IMR-90 (cell line): ENCODE measurements at regions not wholly inside any gene's neighbourhood (a gene's known extent, or its start where the extent isn't known, plus 50 kb on each side); places are given as distances from the start of the nearest gene placed in this dataset.

Source experiments
- ATAC-seq: fragments of 200-7000 bp; cut with Tn5 transposase; 2 replicates; pipeline ENCODE4 v1.9.1; 2020; ENCODE audit warnings: low read depth, mild to moderate bottlenecking, moderate library complexity
- BruUV-seq: library from RNA; stranded (reverse); fragments of 400-500 nt; replicated peaks from 2 replicates; lab custom pipeline; 2021; lab: Mats Ljungman, UMichigan
- CTCF ChIA-PET: fragments of 300-600 bp; formaldehyde crosslinking; extraction: SDS; loops from one replicate; lab custom pipeline; 2021; ENCODE audit warnings: antibody characterized with exemption; lab: Yijun Ruan, JAX
- POLR2A ChIA-PET: fragments of 300-600 bp; sonication (Branson Sonifier 250); formaldehyde crosslinking; loops from one replicate; lab custom pipeline; 2022; ENCODE audit warnings: antibody characterized with exemption; ENCODE audit not compliant: unreplicated experiment; lab: Charles Lee
- DNase-seq: peaks from one replicate; pipeline ENCODE4 v3.0.0; 2013
- H2AFZ ChIP-seq: replicated peaks from 2 replicates; pipeline ENCODE3; 2013; ENCODE audit warnings: low read length, mild to moderate bottlenecking; ENCODE audit not compliant: poor library complexity
- H2AK5ac ChIP-seq: 2 replicates; pipeline ENCODE4 v1.6.1; 2013; ENCODE audit warnings: low read depth, low read length, inconsistent platforms
- H2AK9ac ChIP-seq: replicated peaks from 2 replicates; pipeline ENCODE3; 2013; ENCODE audit warnings: mild to moderate bottlenecking, low read depth, low read length, moderate library complexity; ENCODE audit not compliant: poor library complexity
- H2BK120ac ChIP-seq: 2 replicates; pipeline ENCODE4 v1.6.1; 2013; ENCODE audit warnings: low read depth, low read length, inconsistent platforms
- H2BK15ac ChIP-seq: 3 replicates; pipeline ENCODE4 v1.6.1; 2013; ENCODE audit warnings: low read depth, low read length, inconsistent platforms
- H2BK20ac ChIP-seq: 2 replicates; pipeline ENCODE4 v1.6.1; 2013; ENCODE audit warnings: low read depth, mild to moderate bottlenecking, inconsistent platforms, low read length, moderate library complexity
- H2BK5ac ChIP-seq: 2 replicates; pipeline ENCODE4 v1.6.1; 2013; ENCODE audit warnings: mild to moderate bottlenecking, low read depth, low read length, inconsistent platforms; ENCODE audit not compliant: poor library complexity, severe bottlenecking
- H3K14ac ChIP-seq: replicated peaks from 2 replicates; pipeline ENCODE4 v1.6.1; 2013; ENCODE audit warnings: low read depth, low read length, inconsistent platforms
- H3K18ac ChIP-seq: 2 replicates; pipeline ENCODE4 v1.6.1; 2013; ENCODE audit warnings: low read depth, low read length, control low read depth
- H3K23ac ChIP-seq: 2 replicates; pipeline ENCODE4 v1.6.1; 2013; ENCODE audit warnings: low read depth, low read length, inconsistent platforms
- H3K27ac ChIP-seq: 2 replicates; pipeline ENCODE4 v1.5.1; 2013; ENCODE audit warnings: mild to moderate bottlenecking, control low read depth, low read length; ENCODE audit not compliant: insufficient read depth
- H3K27me3 ChIP-seq: 2 replicates; pipeline ENCODE4 v1.6.1; 2013; ENCODE audit warnings: low read length; ENCODE audit not compliant: control insufficient read depth, insufficient read depth
- H3K36me3 ChIP-seq: 2 replicates; pipeline ENCODE4 v1.6.1; 2013; ENCODE audit warnings: low read length, mixed read lengths; ENCODE audit not compliant: control insufficient read depth, insufficient read depth
- H3K4ac ChIP-seq: 2 replicates; pipeline ENCODE4 v1.6.1; 2013; ENCODE audit warnings: low read depth, low read length, inconsistent platforms
- H3K4me1 ChIP-seq: 2 replicates; pipeline ENCODE4 v1.6.1; 2013; ENCODE audit warnings: low read length, mixed read lengths; ENCODE audit not compliant: control insufficient read depth, insufficient read depth
- H3K4me2 ChIP-seq: 2 replicates; pipeline ENCODE4 v1.6.1; 2013; ENCODE audit warnings: low read depth, mild to moderate bottlenecking, control low read depth, low read length, moderate library complexity
- H3K4me3 ChIP-seq: 2 replicates; pipeline ENCODE4 v1.5.1; 2013; ENCODE audit warnings: low read depth, mild to moderate bottlenecking, control low read depth, low read length, moderate library complexity; ENCODE audit not compliant: insufficient read depth
- H3K56ac ChIP-seq: 2 replicates; pipeline ENCODE4 v1.6.1; 2013; ENCODE audit warnings: low read length, inconsistent platforms; ENCODE audit not compliant: insufficient read depth; ENCODE audit errors: extremely low read depth
- H3K79me1 ChIP-seq, 2 experiments: 2 replicates each; pipeline ENCODE4 v1.6.1; 2013; ENCODE audit warnings: low read length in 2 of 2, inconsistent platforms in 1 of 2, low read depth in 1 of 2
- H3K9ac ChIP-seq: 2 replicates; pipeline ENCODE4 v1.6.1; 2013; ENCODE audit warnings: low read depth, low read length, control low read depth
- H3K9me1 ChIP-seq: 2 replicates; pipeline ENCODE4 v1.6.1; 2013; ENCODE audit warnings: low read length, inconsistent platforms; ENCODE audit not compliant: insufficient read depth
- H3K9me3 ChIP-seq: 2 replicates; pipeline ENCODE4 v1.6.1; 2013; ENCODE audit warnings: low read length; ENCODE audit not compliant: control insufficient read depth, insufficient read depth
- H4K20me1 ChIP-seq: 2 replicates; pipeline ENCODE4 v1.6.1; 2013; ENCODE audit warnings: low read length, inconsistent platforms; ENCODE audit not compliant: insufficient read depth
- H4K5ac ChIP-seq: 2 replicates; pipeline ENCODE4 v1.6.1; 2013; ENCODE audit warnings: mild to moderate bottlenecking, low read depth, low read length, control low read depth
- H4K8ac ChIP-seq, 2 experiments: 2 replicates each; pipeline ENCODE4 v1.6.1; 2013; ENCODE audit warnings: low read depth in 2 of 2, low read length in 2 of 2, control low read depth in 1 of 2, inconsistent platforms in 1 of 2
- H4K91ac ChIP-seq: 2 replicates; pipeline ENCODE4 v1.6.1; 2013; ENCODE audit warnings: low read depth, low read length, inconsistent platforms; ENCODE audit not compliant: insufficient read depth
- CEBPB ChIP-seq: IDR thresholded peaks from 2 replicates; pipeline ENCODE4 v1.6.1; 2012; ENCODE audit warnings: low read depth, low read length, improper control_type of control experiment
- CHD1 ChIP-seq: IDR thresholded peaks from 2 replicates; pipeline ENCODE4 v1.6.1; 2012; ENCODE audit warnings: low read depth, low read length, improper control_type of control experiment
- CTCF ChIP-seq: conservative IDR thresholded peaks from 2 replicates; pipeline ENCODE4 v1.5.1; 2012; ENCODE audit warnings: mild to moderate bottlenecking, low read depth, low read length, improper control_type of control experiment
- ELK1 ChIP-seq: fragments of 150-350 bp; IDR thresholded peaks from 2 replicates; pipeline ENCODE4 v1.6.1; 2016; ENCODE audit warnings: low read depth, mild to moderate bottlenecking, low read length, moderate library complexity, borderline replicate concordance
- FOS ChIP-seq: fragments of 150-350 bp; IDR thresholded peaks from 2 replicates; pipeline ENCODE4 v1.6.1; 2016; ENCODE audit warnings: low read depth, low read length
- MAZ ChIP-seq: IDR thresholded peaks from 2 replicates; pipeline ENCODE4 v1.6.1; 2012; ENCODE audit warnings: low read depth, mild to moderate bottlenecking, low read length, improper control_type of control experiment, moderate library complexity, borderline replicate concordance
- RAD21 ChIP-seq: IDR thresholded peaks from 2 replicates; pipeline ENCODE4 v1.6.1; 2012; ENCODE audit warnings: low read length, improper control_type of control experiment
- RFX5 ChIP-seq: IDR thresholded peaks from 2 replicates; pipeline ENCODE4 v1.8.0; 2012; ENCODE audit warnings: low read depth, mild to moderate bottlenecking, low read length, moderate library complexity
- USF2 ChIP-seq: fragments of 150-350 bp; IDR thresholded peaks from 2 replicates; pipeline ENCODE4 v1.6.1; 2017; ENCODE audit warnings: mild to moderate bottlenecking, antibody characterized with exemption, low read length, low read depth
- WGBS, 2 experiments: methylation state at CpG; one replicate each; pipeline versions ENCODE4 v1.1.5 to v1.1.7; 2013; ENCODE audit warnings: missing lambda C conversion rate in 2 of 2; ENCODE audit not compliant: insufficient read length in 1 of 2; ENCODE audit errors: extremely low coverage in 2 of 2; 5-methylcytosine and 5-hydroxymethylcytosine counted together
- dilution Hi-C: fragments of 300-500 bp; cut with HindIII; formaldehyde crosslinking; loops from one replicate; pipeline ENCODE4 v1.14.3; 2018; ENCODE audit warnings: low sequenced_read_pairs; ENCODE audit not compliant: unreplicated experiment
- in situ Hi-C: fragments of 300-500 bp; cut with MboI; formaldehyde crosslinking; loops from 3 replicates; pipeline ENCODE4 v1.14.3; 2019; ENCODE audit warnings: low sequenced_read_pairs, inconsistent platforms, mixed read lengths
- intact Hi-C: fragments of 100-400 bp; cut with micrococcal nuclease; formaldehyde crosslinking; loops from 2 replicates; pipeline ENCODE4 v1.10.0; 2022

GRCh38 chr5:74540622-74541021 lies 99.9 kb downstream of the ENC1 start:
- POLR2A ChIA-PET = no interaction called here
- TF ChIP-seq RFX5 = no peak
- TF ChIP-seq RAD21 = no peak
- no peak for TF ChIP-seq USF2
- TF ChIP-seq ELK1 = no peak
- TF ChIP-seq CTCF = no peak
- no peak for TF ChIP-seq FOS
- no peak for TF ChIP-seq CHD1
- TF ChIP-seq CEBPB = no peak
- TF ChIP-seq MAZ = no peak
- in situ Hi-C loops (no loop called here), dilution Hi-C loops (no loop called here), intact Hi-C loops (no loop called here)
- H2AK9ac ChIP-seq = no peak overlapping the region
- H4K8ac ChIP-seq = no peak overlapping the region
- H3K23ac ChIP-seq = no peak overlapping the region
- H3K9me3 ChIP-seq = no peaks in the 10 kb centered on the region
- H3K4me3 ChIP-seq = no peak overlapping the region
- H2BK20ac ChIP-seq = peak overlapping the region; percentile 56; the same call in 1 of the 2 replicates
- BruUV-seq = no TSS peak
- H3K4me1 ChIP-seq = peaks cover 5% of the 10 kb centered on the region
- H3K4me2 ChIP-seq = no peak overlapping the region
- H2AK5ac ChIP-seq = no peak overlapping the region
- H3K9ac ChIP-seq = no peak overlapping the region
- 0 out of 2 replicates have a peak overlapping the region, but pooled peaks have one; percentile 31 for H4K91ac ChIP-seq
- no peak overlapping the region for H3K56ac ChIP-seq
- peak overlapping the region; percentile 46; the same call in 1 of the 2 replicates for H2BK120ac ChIP-seq
- H3K18ac ChIP-seq = no peak overlapping the region
- 0 out of 3 replicates have a peak overlapping the region, but pooled peaks have one; percentile 36 for H2BK15ac ChIP-seq
- H3K36me3 ChIP-seq = no peaks in the 10 kb centered on the region
- no peak overlapping the region for H3K4ac ChIP-seq
- no peak overlapping the region for H2BK5ac ChIP-seq
- H4K5ac ChIP-seq = no peak overlapping the region
- H3K79me1 ChIP-seq = no peaks in the 10 kb centered on the region
- CTCF ChIA-PET = interaction anchor here (0.6 to 0.7 kb wide), 2 partner anchors 36 to 647 kb away, joined by 3 read pairs; no protein-coding TSS in a partner anchor
- no peaks in the 10 kb centered on the region for H3K27me3 ChIP-seq
- peaks cover 10% of the 10 kb centered on the region for H3K9me1 ChIP-seq
- H3K27ac ChIP-seq = no peak overlapping the region
- WGBS, 2 experiments = no CpG with 5 or more reads among the region's 1 CpG
- DNase-seq = no peak
- 0 out of 2 replicates have a peak overlapping the region, but pooled peaks have one; percentile 13 for H3K14ac ChIP-seq
- H4K20me1 ChIP-seq = no peaks in the 10 kb centered on the region
- H2AFZ ChIP-seq = no peak overlapping the region
- no peak for ATAC-seq
